ENCODE measurements at regions not wholly inside any gene's neighbourhood (a gene's known extent, or its start where the extent isn't known, plus 50 kb on each side); places are given as distances from the start of the nearest gene placed in this dataset.

- TF ChIP-seq CTCF (IDR thresholded peaks at IDR 0.05 in 4 of 5, conservative IDR thresholded peaks at IDR 0.05 in 1 of 5): no peak
- TF ChIP-seq POLR2A (IDR thresholded peaks at IDR 0.05): no peak
These were observed 61.9 kb upstream of the YPEL5 start for GRCh38 chr2:30084915-30085314.
